ENCODE measurements at regions not wholly inside any gene's neighbourhood (a gene's known extent, or its start where the extent isn't known, plus 50 kb on each side); places are given as distances from the start of the nearest gene placed in this dataset.

GRCh38 chr1:224505454-224506093 lies 71.0 kb upstream of the WDR26 start:
- DNase-seq: no peak

GRCh38 chr1:224506141-224506814 lies 71.7 kb upstream of the WDR26 start:
- DNase-seq: no peak

GRCh38 chr1:224507771-224508523 lies 73.3 kb upstream of the WDR26 start:
- DNase-seq: no peak

GRCh38 chr1:224509907-224510306 lies 75.3 kb upstream of the WDR26 start:
- no peak for DNase-seq

- peak; percentile 37 for DNase-seq
Measured at GRCh38 chr1:224510880-224511645, 76.5 kb upstream of the WDR26 start.

DNA sequence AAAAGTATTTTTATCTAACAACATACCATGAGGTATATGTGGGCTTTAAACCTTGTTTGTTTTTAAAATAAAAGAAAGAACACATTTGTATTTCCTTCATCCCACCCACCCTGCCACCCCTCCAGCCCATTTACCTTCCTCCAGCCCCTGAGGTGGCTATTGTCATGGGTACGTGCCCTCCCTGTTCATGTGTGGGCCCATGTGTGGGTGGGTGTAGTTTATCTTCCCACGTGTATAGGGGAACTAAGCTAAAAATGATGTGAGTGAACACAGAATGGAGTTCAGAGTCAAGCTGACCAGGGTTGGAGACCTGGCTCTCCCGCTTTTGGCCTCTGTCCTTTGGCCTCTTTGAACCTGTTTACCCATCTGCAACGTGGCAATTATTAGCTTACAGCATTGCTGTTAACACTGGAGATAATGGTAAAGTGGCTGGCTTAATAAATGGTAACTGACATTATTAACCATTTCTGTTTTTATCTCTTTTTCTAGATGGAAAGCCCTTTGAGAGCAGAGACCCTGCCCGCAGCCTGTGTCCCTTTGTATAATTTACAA lies 78.1 kb upstream of the WDR26 start:
- DNase-seq: no peak

DNA sequence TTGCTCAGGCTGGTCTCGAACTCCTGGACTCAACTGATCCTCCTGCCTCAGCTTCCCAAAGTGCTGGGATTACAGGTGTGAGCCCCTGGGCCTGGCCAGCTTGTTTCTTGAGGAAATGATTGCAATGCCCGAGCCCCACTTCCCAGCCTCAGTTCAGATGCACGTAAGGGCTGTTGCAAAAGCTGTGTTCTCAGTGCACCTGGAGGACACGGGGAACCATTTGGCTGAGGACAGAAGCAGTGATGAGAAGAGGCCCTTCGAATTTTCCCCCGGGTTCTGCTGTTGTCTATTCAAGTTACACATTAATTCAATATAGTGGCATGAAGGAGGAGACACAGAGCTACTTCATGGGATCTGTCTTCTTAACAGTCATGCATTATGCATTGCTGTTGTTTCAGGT lies 78.8 kb upstream of the WDR26 start:
- no peak for DNase-seq

DNA sequence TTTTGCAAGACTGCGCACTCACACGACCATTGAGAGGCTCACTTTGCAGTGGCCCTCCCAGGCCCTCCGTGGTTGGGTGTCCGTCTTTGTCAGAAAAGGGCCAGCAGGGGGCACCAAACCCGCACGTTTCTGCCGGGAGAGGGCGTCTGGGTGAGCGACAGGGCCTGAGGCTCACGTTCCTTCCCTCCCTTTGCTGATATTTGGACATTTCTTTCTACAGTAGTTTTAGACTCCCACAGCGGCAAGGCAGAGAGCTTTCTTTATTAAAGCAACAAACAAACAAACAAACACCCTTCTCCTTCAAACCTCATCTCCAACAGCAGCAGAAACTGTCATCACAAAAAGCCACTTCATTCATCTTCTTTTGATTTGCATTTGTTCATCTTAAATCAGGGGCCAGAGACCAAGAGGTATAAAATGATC lies 79.2 kb upstream of the WDR26 start:
- peak; percentile 93 for DNase-seq

DNA sequence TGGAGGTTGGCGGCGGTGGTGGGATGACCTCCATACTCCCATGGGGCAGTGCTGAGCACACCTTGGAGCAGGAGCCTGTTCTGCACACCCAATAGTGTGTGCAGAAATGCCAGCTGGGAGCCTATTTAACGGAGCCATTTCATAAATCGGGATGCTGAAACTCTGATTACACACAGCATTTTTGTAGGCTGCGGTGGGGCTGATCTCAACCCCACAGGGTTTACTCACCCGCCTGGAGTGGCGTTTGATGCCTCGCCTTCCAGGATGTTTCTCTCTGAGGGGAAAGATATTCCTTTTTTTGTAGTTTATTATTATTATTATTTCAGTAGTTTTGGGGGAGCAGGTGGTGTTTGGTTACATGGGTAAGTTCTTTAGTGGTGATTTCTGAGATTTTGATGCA lies 82.6 kb upstream of the WDR26 start:
- DNase-seq: no peak

DNA sequence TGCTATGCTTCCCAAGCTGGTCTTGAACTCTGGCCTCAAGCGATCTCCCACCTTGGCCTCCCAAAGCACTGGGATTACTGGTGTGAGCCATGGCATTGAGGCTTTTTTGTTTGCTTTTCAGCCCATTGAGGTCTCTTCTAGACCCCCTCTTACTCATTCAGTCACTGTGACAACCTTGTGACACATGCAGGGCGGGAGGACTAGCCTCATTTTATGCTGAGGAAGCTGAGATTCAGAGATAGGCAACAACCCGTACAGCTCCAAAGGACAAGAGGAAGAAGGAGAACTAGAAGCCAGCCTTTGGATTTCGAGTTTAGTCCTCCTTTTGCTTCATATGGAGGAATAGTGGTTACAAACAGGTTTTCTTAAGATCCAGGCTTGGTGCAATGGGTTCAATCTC lies 83.9 kb upstream of the WDR26 start:
- DNase-seq: peak; percentile 26

DNA sequence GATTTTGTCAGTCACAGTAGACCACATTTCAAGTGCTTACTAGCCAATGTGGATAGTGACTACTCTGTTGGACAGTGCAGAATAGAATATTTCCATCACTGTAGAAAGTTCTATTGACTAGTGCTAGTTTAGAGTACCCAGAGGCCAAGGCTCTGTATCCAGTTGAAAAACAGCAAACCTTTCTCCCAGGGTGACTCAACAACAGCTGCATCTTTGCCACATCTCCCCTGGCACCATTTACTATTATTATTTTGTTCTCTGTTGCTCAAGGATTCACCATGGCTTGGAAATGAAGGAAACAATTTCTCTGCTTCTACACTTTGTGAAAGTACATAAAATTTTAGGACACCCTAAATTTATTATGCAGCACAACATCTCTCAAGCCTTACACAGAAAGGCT lies 85.3 kb upstream of the WDR26 start:
- no peak for DNase-seq

- DNase-seq: no peak
Measured at GRCh38 chr1:224520808-224521207, 86.2 kb upstream of the WDR26 start.

- no peak for DNase-seq
Measured at GRCh38 chr1:224521904-224522734, 87.5 kb upstream of the WDR26 start.

DNA sequence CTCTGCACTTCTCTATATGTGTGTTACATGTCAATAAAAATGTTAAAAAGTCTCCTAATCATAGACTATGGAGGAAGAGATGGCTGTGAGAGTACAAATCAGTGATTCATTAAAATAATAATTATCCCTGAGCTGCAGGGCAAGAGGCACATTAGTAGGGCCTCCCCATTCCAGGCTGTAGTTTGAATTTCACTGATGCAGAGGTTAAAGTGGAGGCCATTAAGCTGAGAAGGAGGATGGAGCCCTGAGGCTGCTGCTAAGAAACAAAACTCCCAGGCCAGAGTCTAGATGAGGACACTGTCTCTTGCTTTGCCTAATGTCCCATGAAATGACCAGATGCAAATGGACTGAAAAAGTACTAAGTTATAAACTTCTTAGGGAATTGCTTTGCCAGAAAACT lies 89.1 kb upstream of the WDR26 start:
- no peak for DNase-seq

GRCh38 chr1:224524679-224525078 lies 90.1 kb upstream of the WDR26 start:
- DNase-seq: no peak

GRCh38 chr1:224525411-224526040 lies 90.6 kb upstream of the CNIH3 start:
- no peak for DNase-seq

DNA sequence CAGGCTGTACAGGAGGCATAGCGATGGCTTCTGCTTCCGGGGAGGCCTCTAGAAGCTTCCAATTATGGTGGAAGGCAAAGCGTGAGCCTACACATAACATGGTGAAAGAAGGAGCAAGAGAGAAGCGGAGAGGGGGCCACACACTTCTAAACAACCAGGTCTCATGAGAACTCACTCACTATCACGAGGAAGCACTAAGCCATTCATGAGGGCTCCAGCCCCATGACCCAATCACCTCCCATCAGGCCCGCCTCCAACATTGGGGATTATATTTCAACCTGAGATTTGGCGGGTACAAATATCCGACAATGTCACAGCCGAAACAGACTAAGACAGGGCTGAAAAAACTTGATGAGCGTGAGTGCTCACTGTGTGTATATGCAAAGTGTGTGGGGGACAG lies 89.3 kb upstream of the CNIH3 start:
- DNase-seq: no peak

- no peak for DNase-seq
Measured at GRCh38 chr1:224528900-224529299, 87.2 kb upstream of the CNIH3 start.

- DNase-seq: no peak
Measured at GRCh38 chr1:224529844-224530243, 86.3 kb upstream of the CNIH3 start.

GRCh38 chr1:224533517-224533916 lies 82.6 kb upstream of the CNIH3 start:
- no peak for DNase-seq

DNA sequence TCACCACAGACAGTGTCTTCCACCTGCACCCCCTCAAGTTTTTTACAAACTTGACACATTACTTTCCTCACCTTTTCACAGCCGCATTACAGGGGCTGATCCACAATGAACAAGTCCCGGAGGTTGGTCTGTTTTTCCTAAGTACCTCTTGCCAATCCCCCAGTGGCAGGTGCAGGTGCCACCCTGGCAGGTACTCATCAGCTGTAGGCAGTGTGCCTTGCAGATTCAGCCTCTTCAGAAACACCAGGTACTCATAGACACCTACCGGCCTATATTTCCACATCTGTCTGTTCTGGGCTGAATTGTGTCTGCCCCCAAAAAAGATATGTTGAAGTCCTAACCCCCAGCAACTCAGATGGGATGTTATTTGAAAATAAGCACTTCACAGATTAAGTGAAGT lies 81.4 kb upstream of the CNIH3 start:
- DNase-seq: no peak

- DNase-seq: no peak
Measured at GRCh38 chr1:224535641-224536040, 80.5 kb upstream of the CNIH3 start.
